Lower lobe of right lung (tissue), 2 donors: ENCODE measurements at regions not wholly inside any gene's neighbourhood (a gene's known extent, or its start where the extent isn't known, plus 50 kb on each side); places are given as distances from the start of the nearest gene placed in this dataset.

Experiments
- ATAC-seq, 2 donors: fragments of 200-7000 bp; cut with Tn5 transposase; one replicate each; pipeline ENCODE4 v1.9.1; 2020 to 2022; ENCODE audit warnings: mild to moderate bottlenecking in 2 of 2, moderate library complexity in 2 of 2
- DNase-seq: peaks from one replicate; pipeline ENCODE4 v3.0.0-alpha.2; 2020
- H3K27ac ChIP-seq: fragments of 200-600 bp; one replicate; pipeline ENCODE4 v1.8.0; 2022
- H3K27me3 ChIP-seq: fragments of 200-600 bp; one replicate; pipeline ENCODE4 v1.8.0; 2022; ENCODE audit warnings: low read depth
- H3K36me3 ChIP-seq: fragments of 200-600 bp; one replicate; pipeline ENCODE4 v1.8.0; 2022; ENCODE audit warnings: mild to moderate bottlenecking
- H3K4me1 ChIP-seq: fragments of 200-600 bp; one replicate; pipeline ENCODE4 v1.8.0; 2022
- H3K4me3 ChIP-seq: fragments of 200-600 bp; one replicate; pipeline ENCODE4 v1.8.0; 2022; ENCODE audit warnings: mild to moderate bottlenecking
- H3K9me3 ChIP-seq: fragments of 200-600 bp; one replicate; pipeline ENCODE4 v1.8.0; 2022
- CTCF ChIP-seq: fragments of 200-600 bp; IDR thresholded peaks from one replicate; pipeline ENCODE4 v1.8.0; 2022; ENCODE audit warnings: antibody characterized with exemption, mild to moderate bottlenecking
- intact Hi-C: fragments of 100-400 bp; cut with DNase I; formaldehyde crosslinking; loops from one replicate; pipeline ENCODE4 v1.11.0; 2022
- donor health status: DM: no; HTN: yes; CAD: no; lungs with severe emphysema.

- intact Hi-C loops, result no loop called here
- DNase-seq, result no peak
- H3K27me3 ChIP-seq, result no peaks in the 10 kb centered on the region
These were observed 142.5 kb upstream of the SMAD1 start for GRCh38 chr4:145339075-145339725.

GRCh38 chr4:145338568-145338967, 143.1 kb upstream of the SMAD1 start:
- Histone ChIP-seq H3K9me3 (no peaks in the 10 kb centered on the region), H3K27me3 (no peaks in the 10 kb centered on the region), H3K27ac (no peak overlapping the region), H3K4me3 (no peak overlapping the region), H3K4me1 (no peaks in the 10 kb centered on the region), H3K36me3 (no peaks in the 10 kb centered on the region)
- TF ChIP-seq CTCF, result no peak
- intact Hi-C loops, result no loop called here
- DNase-seq, result no peak
- no peak for ATAC-seq

More at GRCh38 chr4:145339075-145339725, 142.5 kb upstream of the SMAD1 start:
- no peak for ATAC-seq
- H3K4me3 ChIP-seq, result no peak overlapping the region
- H3K4me1 ChIP-seq, result no peaks in the 10 kb centered on the region
- TF ChIP-seq CTCF, result no peak
- no peaks in the 10 kb centered on the region for H3K9me3 ChIP-seq
- H3K36me3 ChIP-seq, result no peaks in the 10 kb centered on the region
- no peak overlapping the region for H3K27ac ChIP-seq

- Histone ChIP-seq H3K36me3 (no peaks in the 10 kb centered on the region), H3K4me3 (no peak overlapping the region), H3K9me3 (no peaks in the 10 kb centered on the region), H3K4me1 (no peaks in the 10 kb centered on the region), H3K27me3 (no peaks in the 10 kb centered on the region), H3K27ac (no peak overlapping the region)
- DNase-seq (no peak), ATAC-seq (no peak)
- TF ChIP-seq CTCF, result no peak
- intact Hi-C loops, result no loop called here
These were observed 144.3 kb upstream of the SMAD1 start for GRCh38 chr4:145337391-145337790.

DNA sequence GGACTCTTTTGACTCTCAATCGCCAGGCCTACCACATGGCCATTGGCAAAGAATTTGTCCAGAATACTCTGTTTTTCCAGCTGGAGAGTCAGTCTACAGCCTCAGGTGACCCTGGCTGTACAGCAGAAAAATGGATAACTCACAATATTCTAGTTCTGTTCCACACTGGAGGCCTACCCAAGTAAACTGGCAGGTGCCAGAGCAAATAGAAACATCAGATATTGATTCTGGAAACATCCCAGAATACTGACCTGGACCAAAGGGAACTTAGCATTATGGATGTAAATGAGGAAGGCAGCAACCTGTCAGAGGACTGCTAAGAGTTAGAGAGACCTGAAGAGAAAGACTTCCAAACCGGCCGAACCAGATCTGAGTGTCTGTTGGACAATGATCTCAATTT, 147.9 kb upstream of the SMAD1 start:
- DNase-seq (no peak), ATAC-seq (no peak)
- H3K4me3 ChIP-seq, result no peak overlapping the region
- H3K9me3 ChIP-seq, result no peaks in the 10 kb centered on the region
- H3K36me3 ChIP-seq, result no peaks in the 10 kb centered on the region
- no peaks in the 10 kb centered on the region for H3K27me3 ChIP-seq
- no peak overlapping the region for H3K27ac ChIP-seq
- intact Hi-C loops, result no loop called here
- H3K4me1 ChIP-seq, result no peaks in the 10 kb centered on the region
- TF ChIP-seq CTCF, result no peak

GRCh38 chr4:145326491-145326890, 146.1 kb upstream of the OTUD4 start:
- Histone ChIP-seq H3K36me3 (no peaks in the 10 kb centered on the region), H3K4me3 (no peak overlapping the region), H3K27me3 (no peaks in the 10 kb centered on the region), H3K9me3 (no peaks in the 10 kb centered on the region), H3K27ac (no peak overlapping the region), H3K4me1 (no peaks in the 10 kb centered on the region)
- no peak for TF ChIP-seq CTCF
- ATAC-seq, result no peak
- no peak for DNase-seq
- intact Hi-C loops, result no loop called here
